Panc1 (cell line): ENCODE measurements at regions not wholly inside any gene's neighbourhood (a gene's known extent, or its start where the extent isn't known, plus 50 kb on each side); places are given as distances from the start of the nearest gene placed in this dataset.

Experiments
- ATAC-seq: fragments of 200-7000 bp; cut with Tn5 transposase; 2 replicates; pipeline ENCODE4 v1.9.1; 2020; ENCODE audit warnings: mild to moderate bottlenecking, moderate library complexity
- BruUV-seq: library from RNA; stranded (reverse); fragments of 400-500 nt; replicated peaks from 2 replicates; lab custom pipeline; 2021; lab: Mats Ljungman, UMichigan
- CTCF ChIA-PET: fragments of 300-600 bp; sonication (Branson Sonifier 250); formaldehyde crosslinking; loops from one replicate; lab custom pipeline; 2022; ENCODE audit warnings: antibody characterized with exemption; lab: Charles Lee
- POLR2A ChIA-PET: fragments of 300-600 bp; sonication (Branson Sonifier 250); formaldehyde crosslinking; loops from one replicate; lab custom pipeline; 2022; ENCODE audit warnings: antibody characterized with exemption; lab: Charles Lee
- DNase-seq: peaks from one replicate; pipeline ENCODE4 v3.0.0-alpha.2; 2010; ENCODE audit warnings: low read depth, low spot score
- H3K27ac ChIP-seq: 2 replicates; pipeline ENCODE4 v1.5.1; 2011; ENCODE audit warnings: mild to moderate bottlenecking, low read length, inconsistent platforms
- H3K27me3 ChIP-seq: fragments of 200-500 bp; sonication (Bioruptor generic); 2 replicates; pipeline ENCODE4 v1.6.0; 2014; ENCODE audit warnings: low read length, inconsistent platforms; ENCODE audit not compliant: control insufficient read depth, insufficient read depth
- H3K36me3 ChIP-seq: fragments of 200-500 bp; sonication (Bioruptor generic); 2 replicates; pipeline ENCODE4 v1.5.1; 2014; ENCODE audit warnings: inconsistent platforms, mild to moderate bottlenecking, low read length, moderate library complexity; ENCODE audit not compliant: control insufficient read depth, insufficient read depth
- H3K4me1 ChIP-seq: 2 replicates; pipeline ENCODE4 v1.5.1; 2011; ENCODE audit warnings: inconsistent platforms, mild to moderate bottlenecking, low read length, moderate library complexity; ENCODE audit not compliant: control insufficient read depth, insufficient read depth
- H3K4me3 ChIP-seq, 2 experiments: 2 replicates each; pipeline ENCODE4 v1.5.1; 2011 to 2012; ENCODE audit warnings: low read depth in 2 of 2, low read length in 2 of 2, mild to moderate bottlenecking in 2 of 2, inconsistent platforms in 1 of 2, moderate library complexity in 1 of 2
- H3K9me3 ChIP-seq: fragments of 200-500 bp; sonication (Bioruptor generic); 2 replicates; pipeline ENCODE4 v1.5.1; 2014; ENCODE audit warnings: low read depth, mild to moderate bottlenecking, inconsistent platforms, low read length, moderate library complexity; ENCODE audit not compliant: control insufficient read depth, insufficient read depth
- POLR2AphosphoS5 ChIP-seq: IDR thresholded peaks from 2 replicates; pipeline ENCODE4 v1.6.1; 2012; ENCODE audit warnings: mild to moderate bottlenecking, low read depth, low read length, moderate library complexity
- SIN3A ChIP-seq: IDR thresholded peaks from 2 replicates; pipeline ENCODE4 v1.6.1; 2012; ENCODE audit warnings: low read depth, mild to moderate bottlenecking, low read length, moderate library complexity, borderline replicate concordance; ENCODE audit not compliant: insufficient read depth
- TCF7L2 ChIP-seq: IDR thresholded peaks from 2 replicates; pipeline ENCODE4 v1.6.1; 2011; ENCODE audit warnings: mild to moderate bottlenecking, low read depth, low read length, inconsistent platforms
- in situ Hi-C: cut with HindIII; loops from 2 replicates; pipeline ENCODE4 v1.10.0; 2016; ENCODE audit warnings: low sequenced_read_pairs, low pct_unique_long_range_greater_than_20kb
- intact Hi-C: fragments of 100-400 bp; cut with micrococcal nuclease; formaldehyde crosslinking; loops from one replicate; pipeline ENCODE4 v1.10.0; 2022; ENCODE audit not compliant: unreplicated experiment
- TF ChIP-seq, protein P1 (sequence below), 2 experiments: IDR thresholded peaks; 2 replicates each; pipeline ENCODE4 v1.6.1; 2011 to 2012; ENCODE audit warnings: low read depth in 2 of 2, control low read depth in 1 of 2, low read length in 1 of 2, mild to moderate bottlenecking in 1 of 2, moderate library complexity in 1 of 2; ENCODE audit not compliant: insufficient read depth in 1 of 2
- TF ChIP-seq, protein P2 (sequence below): fragments of 450-650 bp; IDR thresholded peaks from 2 replicates; pipeline ENCODE4 v1.5.1; 2017; ENCODE audit warnings: mild to moderate bottlenecking

DNA sequence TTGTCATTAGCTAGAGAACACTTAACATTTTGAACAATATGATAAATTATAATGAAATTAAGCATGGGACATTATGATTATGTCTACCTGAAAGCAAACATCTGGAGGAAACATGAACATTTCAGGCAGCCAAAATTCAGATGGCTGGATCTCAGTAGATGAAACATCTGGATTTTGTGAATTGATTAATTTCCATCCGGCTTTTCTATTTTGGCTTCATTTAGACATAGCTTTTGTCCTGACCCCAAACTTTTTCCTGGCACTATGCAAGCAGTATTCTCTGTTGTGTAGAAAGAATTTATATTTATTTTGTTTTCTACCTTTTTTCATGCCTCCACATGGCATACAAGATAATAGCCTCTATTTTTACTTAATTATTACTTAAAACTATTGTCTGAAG, 186.3 kb downstream of the OGFRL1 start:
- Histone ChIP-seq H3K9me3 (no peaks in the 10 kb centered on the region), H3K4me1 (peaks cover 12% of the 10 kb centered on the region), H3K27me3 (no peaks in the 10 kb centered on the region), H3K4me3 (no peak overlapping the region), H3K36me3 (no peaks in the 10 kb centered on the region), H3K27ac (no peak overlapping the region)
- no peak for DNase-seq
- no TSS peak for BruUV-seq
- ChIA-PET POLR2A (no interaction called here), CTCF (no interaction called here)
- in situ Hi-C loops (no loop called here), intact Hi-C loops (no loop called here)
- no peak for ATAC-seq
- TF ChIP-seq, protein P1, sequence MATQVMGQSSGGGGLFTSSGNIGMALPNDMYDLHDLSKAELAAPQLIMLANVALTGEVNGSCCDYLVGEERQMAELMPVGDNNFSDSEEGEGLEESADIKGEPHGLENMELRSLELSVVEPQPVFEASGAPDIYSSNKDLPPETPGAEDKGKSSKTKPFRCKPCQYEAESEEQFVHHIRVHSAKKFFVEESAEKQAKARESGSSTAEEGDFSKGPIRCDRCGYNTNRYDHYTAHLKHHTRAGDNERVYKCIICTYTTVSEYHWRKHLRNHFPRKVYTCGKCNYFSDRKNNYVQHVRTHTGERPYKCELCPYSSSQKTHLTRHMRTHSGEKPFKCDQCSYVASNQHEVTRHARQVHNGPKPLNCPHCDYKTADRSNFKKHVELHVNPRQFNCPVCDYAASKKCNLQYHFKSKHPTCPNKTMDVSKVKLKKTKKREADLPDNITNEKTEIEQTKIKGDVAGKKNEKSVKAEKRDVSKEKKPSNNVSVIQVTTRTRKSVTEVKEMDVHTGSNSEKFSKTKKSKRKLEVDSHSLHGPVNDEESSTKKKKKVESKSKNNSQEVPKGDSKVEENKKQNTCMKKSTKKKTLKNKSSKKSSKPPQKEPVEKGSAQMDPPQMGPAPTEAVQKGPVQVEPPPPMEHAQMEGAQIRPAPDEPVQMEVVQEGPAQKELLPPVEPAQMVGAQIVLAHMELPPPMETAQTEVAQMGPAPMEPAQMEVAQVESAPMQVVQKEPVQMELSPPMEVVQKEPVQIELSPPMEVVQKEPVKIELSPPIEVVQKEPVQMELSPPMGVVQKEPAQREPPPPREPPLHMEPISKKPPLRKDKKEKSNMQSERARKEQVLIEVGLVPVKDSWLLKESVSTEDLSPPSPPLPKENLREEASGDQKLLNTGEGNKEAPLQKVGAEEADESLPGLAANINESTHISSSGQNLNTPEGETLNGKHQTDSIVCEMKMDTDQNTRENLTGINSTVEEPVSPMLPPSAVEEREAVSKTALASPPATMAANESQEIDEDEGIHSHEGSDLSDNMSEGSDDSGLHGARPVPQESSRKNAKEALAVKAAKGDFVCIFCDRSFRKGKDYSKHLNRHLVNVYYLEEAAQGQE (IDR thresholded peaks at IDR 0.05; ENCODE audit: insufficient read depth in 1 of 2, low read depth in 2 of 2, low read length in 1 of 2), result no peak
- TF ChIP-seq SIN3A (no peak), TCF7L2 (no peak), POLR2AphosphoS5 (no peak)

DNA sequence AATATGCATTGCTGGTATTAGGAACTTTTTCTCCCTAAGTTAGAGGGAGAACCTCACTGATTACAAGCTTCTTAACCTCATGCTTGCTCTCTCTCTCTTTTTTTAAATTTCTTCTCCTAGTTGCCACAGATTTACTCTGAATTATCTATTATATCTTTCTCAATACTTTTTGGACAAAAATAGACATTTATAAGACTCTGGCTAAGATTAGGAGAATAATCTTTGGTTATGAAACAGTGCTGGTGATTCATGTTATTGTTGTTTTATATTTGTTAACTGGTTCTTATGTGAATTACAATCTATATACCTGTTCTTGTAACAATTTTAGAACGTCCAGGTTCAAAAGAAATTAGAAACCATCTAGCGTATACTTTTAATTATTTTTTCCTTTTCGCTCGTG, 187.8 kb downstream of the OGFRL1 start:
- Histone ChIP-seq H3K4me1 (peaks cover 12% of the 10 kb centered on the region), H3K27me3 (no peaks in the 10 kb centered on the region), H3K36me3 (no peaks in the 10 kb centered on the region), H3K4me3 (no peak overlapping the region), H3K27ac (no peak overlapping the region; the same call in 1 of the 2 replicates), H3K9me3 (no peaks in the 10 kb centered on the region)
- ChIA-PET CTCF (no interaction called here), POLR2A (no interaction called here)
- DNase-seq, result no peak
- BruUV-seq, result no TSS peak
- no peak for ATAC-seq
- no peak for TF ChIP-seq POLR2AphosphoS5
- TF ChIP-seq, protein P1 (IDR thresholded peaks at IDR 0.05; ENCODE audit: insufficient read depth in 1 of 2, low read depth in 2 of 2, low read length in 1 of 2), result no peak
- no peak for TF ChIP-seq TCF7L2
- no peak for TF ChIP-seq SIN3A
- TF ChIP-seq, protein P2, sequence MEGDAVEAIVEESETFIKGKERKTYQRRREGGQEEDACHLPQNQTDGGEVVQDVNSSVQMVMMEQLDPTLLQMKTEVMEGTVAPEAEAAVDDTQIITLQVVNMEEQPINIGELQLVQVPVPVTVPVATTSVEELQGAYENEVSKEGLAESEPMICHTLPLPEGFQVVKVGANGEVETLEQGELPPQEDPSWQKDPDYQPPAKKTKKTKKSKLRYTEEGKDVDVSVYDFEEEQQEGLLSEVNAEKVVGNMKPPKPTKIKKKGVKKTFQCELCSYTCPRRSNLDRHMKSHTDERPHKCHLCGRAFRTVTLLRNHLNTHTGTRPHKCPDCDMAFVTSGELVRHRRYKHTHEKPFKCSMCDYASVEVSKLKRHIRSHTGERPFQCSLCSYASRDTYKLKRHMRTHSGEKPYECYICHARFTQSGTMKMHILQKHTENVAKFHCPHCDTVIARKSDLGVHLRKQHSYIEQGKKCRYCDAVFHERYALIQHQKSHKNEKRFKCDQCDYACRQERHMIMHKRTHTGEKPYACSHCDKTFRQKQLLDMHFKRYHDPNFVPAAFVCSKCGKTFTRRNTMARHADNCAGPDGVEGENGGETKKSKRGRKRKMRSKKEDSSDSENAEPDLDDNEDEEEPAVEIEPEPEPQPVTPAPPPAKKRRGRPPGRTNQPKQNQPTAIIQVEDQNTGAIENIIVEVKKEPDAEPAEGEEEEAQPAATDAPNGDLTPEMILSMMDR, result no peak
- intact Hi-C loops, result no loop called here
- in situ Hi-C loops, result no loop called here
